Activated CD8-positive, alpha-beta T cell treated with anti-CD3 and anti-CD28 coated beads for 36 hours (primary cell): ENCODE measurements at regions not wholly inside any gene's neighbourhood (a gene's known extent, or its start where the extent isn't known, plus 50 kb on each side); places are given as distances from the start of the nearest gene placed in this dataset.
"Not testable (repeated sequence)": the region's sequence is repeated elsewhere in the genome, so short reads cannot be mapped to it uniquely, and the experiment has no call there.

ENCODE experiments used
- ATAC-seq: fragments of 200-7000 bp; cut with Tn5 transposase; one replicate; pipeline ENCODE4 v1.10.0; 2021; ENCODE audit warnings: mild to moderate bottlenecking, moderate library complexity
- CTCF ChIA-PET: fragments of 350-600 bp; sonication (Branson Sonifier 250); formaldehyde crosslinking; loops from one replicate; lab custom pipeline; 2021; ENCODE audit warnings: antibody characterized with exemption; lab: Charles Lee
- POLR2A ChIA-PET: fragments of 350-600 bp; sonication (Branson Sonifier 250); formaldehyde crosslinking; loops from one replicate; lab custom pipeline; 2021; ENCODE audit warnings: antibody characterized with exemption; lab: Charles Lee
- DNase-seq: peaks from one replicate; pipeline ENCODE4 v3.0.0-alpha.2; 2020
- H3K27ac Mint-ChIP-seq: one replicate; pipeline ENCODE4 v1.8.0; 2021; ENCODE audit warnings: mild to moderate bottlenecking, mixed read lengths
- H3K27me3 Mint-ChIP-seq: one replicate; pipeline ENCODE4 v1.8.0; 2021; ENCODE audit warnings: mixed read lengths
- H3K36me3 Mint-ChIP-seq: one replicate; pipeline ENCODE4 v1.8.0; 2021; ENCODE audit warnings: low read depth, mixed read lengths
- H3K4me1 Mint-ChIP-seq: one replicate; pipeline ENCODE4 v1.8.0; 2021; ENCODE audit warnings: low read depth, mixed read lengths
- H3K4me3 Mint-ChIP-seq: one replicate; pipeline ENCODE4 v1.8.0; 2021; ENCODE audit warnings: mild to moderate bottlenecking, moderate library complexity, mixed read lengths
- H3K9me3 Mint-ChIP-seq: one replicate; pipeline ENCODE4 v1.8.0; 2021; ENCODE audit warnings: mixed read lengths
- CTCF ChIP-seq: fragments of 200-600 bp; IDR thresholded peaks from one replicate; pipeline ENCODE4 v1.8.0; 2022; ENCODE audit warnings: antibody characterized with exemption, mild to moderate bottlenecking
- intact Hi-C: fragments of 100-400 bp; cut with micrococcal nuclease; formaldehyde crosslinking; loops from one replicate; pipeline ENCODE4 v1.10.0; 2022

- TF ChIP-seq CTCF: no peak
- H3K36me3 Mint-ChIP-seq: no peaks in the 10 kb centered on the region
- intact Hi-C loops: no loop called here
- ATAC-seq (no peak), DNase-seq (no peak)
- ChIA-PET POLR2A (no interaction called here), CTCF (no interaction called here)
- peaks cover 3% of the 10 kb centered on the region for H3K27me3 Mint-ChIP-seq
- no peaks in the 10 kb centered on the region for H3K4me1 Mint-ChIP-seq
- H3K27ac Mint-ChIP-seq: no peak overlapping the region
- H3K4me3 Mint-ChIP-seq: no peak overlapping the region
- no peaks in the 10 kb centered on the region for H3K9me3 Mint-ChIP-seq
Measured at GRCh38 chr6:82525775-82526495, 162.3 kb downstream of the TPBG start.

DNA sequence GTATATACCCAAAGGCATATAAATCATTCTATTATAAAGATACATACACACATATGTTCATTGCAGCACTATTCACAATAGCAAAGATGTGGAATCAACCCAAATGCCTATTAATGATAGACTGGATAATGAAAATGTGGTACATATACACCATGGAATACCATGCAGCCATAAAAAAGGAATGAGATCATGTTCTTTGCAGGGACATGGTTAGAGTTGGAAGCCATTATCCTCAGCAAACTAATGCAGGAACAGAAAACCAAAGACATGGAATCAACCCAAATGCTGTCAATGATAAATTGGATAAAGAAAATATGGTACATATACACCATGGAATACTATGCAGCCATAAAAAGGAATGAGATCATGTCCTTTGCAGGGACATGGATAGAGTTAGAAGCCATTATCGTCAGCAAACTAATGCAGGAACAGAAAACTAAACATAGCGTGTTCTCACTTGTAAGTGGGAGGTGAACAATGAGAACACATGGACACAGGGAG is 166.4 kb downstream of the TPBG start:
- H3K36me3 Mint-ChIP-seq, H3K4me1 Mint-ChIP-seq, H3K4me3 Mint-ChIP-seq, H3K27ac Mint-ChIP-seq, POLR2A ChIA-PET, H3K9me3 Mint-ChIP-seq, CTCF ChIA-PET, ATAC-seq, intact Hi-C loops, DNase-seq, H3K27me3 Mint-ChIP-seq: not testable (repeated sequence)

DNA sequence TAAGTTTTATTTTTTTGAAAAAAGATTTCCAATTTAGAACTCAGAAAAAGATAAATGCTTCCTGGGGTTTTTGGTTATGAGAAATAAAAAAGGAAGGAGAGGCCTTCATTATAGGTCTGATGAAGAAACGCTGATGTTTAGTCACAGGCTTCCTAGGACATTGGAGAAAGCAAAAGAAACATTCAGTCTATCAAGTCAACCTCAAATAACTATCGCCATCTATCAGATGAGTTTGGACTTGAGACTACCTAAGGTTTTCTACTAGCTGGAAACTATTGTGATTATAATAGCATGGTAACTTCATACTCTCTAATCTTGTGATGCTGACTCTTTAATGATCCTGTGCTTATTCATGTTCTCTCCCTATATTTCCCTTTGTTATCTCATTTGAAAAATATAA is 171.3 kb downstream of the TPBG start:
- Mint-ChIP-seq H3K9me3 (no peaks in the 10 kb centered on the region), H3K36me3 (no peaks in the 10 kb centered on the region), H3K27ac (no peak overlapping the region), H3K27me3 (no peaks in the 10 kb centered on the region), H3K4me3 (no peak overlapping the region), H3K4me1 (no peaks in the 10 kb centered on the region)
- POLR2A ChIA-PET: no interaction called here
- no peak for TF ChIP-seq CTCF
- intact Hi-C loops: no loop called here
- CTCF ChIA-PET: no interaction called here
- ATAC-seq: no peak
- no peak for DNase-seq

DNA sequence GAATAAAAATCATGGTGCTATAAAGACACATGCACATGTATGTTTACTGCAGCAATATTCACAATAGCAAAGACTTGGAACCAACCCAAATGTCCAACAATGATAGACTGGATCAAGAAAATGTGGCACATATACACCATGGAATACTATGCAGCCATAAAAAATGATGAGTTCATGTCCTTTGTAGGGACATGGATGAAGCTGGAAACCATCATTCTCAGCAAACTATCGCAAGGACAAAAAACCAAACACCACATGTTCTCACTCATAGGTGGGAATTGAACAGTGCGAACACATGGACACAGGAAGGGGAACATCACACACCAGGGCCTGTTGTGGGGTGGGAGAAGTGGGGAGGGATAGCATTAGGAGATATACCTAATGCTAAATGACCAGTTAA is 185.9 kb downstream of the TPBG start:
- POLR2A ChIA-PET, CTCF ChIA-PET, intact Hi-C loops, H3K27ac Mint-ChIP-seq, ATAC-seq, H3K9me3 Mint-ChIP-seq, DNase-seq, H3K4me3 Mint-ChIP-seq, H3K36me3 Mint-ChIP-seq, H3K27me3 Mint-ChIP-seq, H3K4me1 Mint-ChIP-seq: not testable (repeated sequence)

DNA sequence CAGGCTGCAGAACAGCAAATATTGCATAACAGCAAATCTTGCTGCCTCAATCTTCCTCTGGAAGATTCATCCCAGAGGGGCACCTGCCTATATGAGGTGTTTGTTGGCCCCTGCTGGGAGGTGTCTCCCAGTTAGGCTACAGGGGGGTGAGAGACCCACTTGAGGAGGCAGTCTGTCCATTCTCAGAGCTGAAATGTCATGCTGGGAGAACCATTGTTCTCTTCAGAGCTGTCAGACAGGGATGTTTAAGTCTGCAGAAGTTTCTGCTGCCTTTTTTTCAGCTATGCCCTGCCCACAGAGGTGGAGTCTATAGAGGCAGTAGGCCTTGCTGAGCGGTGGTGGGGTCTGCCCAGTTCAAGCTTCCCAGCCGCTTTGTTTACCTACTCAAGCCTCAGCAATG is 187.7 kb downstream of the TPBG start:
- ATAC-seq, H3K27ac Mint-ChIP-seq, intact Hi-C loops, H3K4me1 Mint-ChIP-seq, H3K36me3 Mint-ChIP-seq, H3K4me3 Mint-ChIP-seq, H3K27me3 Mint-ChIP-seq, POLR2A ChIA-PET, DNase-seq, CTCF ChIA-PET, H3K9me3 Mint-ChIP-seq: not testable (repeated sequence)

GRCh38 chr6:82551831-82552230 is 188.2 kb downstream of the TPBG start:
- no peak overlapping the region for H3K27ac Mint-ChIP-seq
- TF ChIP-seq CTCF: no peak
- H3K36me3 Mint-ChIP-seq: no peaks in the 10 kb centered on the region
- POLR2A ChIA-PET: no interaction called here
- no peaks in the 10 kb centered on the region for H3K27me3 Mint-ChIP-seq
- ATAC-seq (no peak), DNase-seq (no peak)
- intact Hi-C loops: no loop called here
- CTCF ChIA-PET: no interaction called here
- H3K4me1 Mint-ChIP-seq: no peaks in the 10 kb centered on the region
- peaks cover 2% of the 10 kb centered on the region for H3K9me3 Mint-ChIP-seq
- H3K4me3 Mint-ChIP-seq: no peak overlapping the region
